GM23338 (cell line): ENCODE measurements at regions not wholly inside any gene's neighbourhood (a gene's known extent, or its start where the extent isn't known, plus 50 kb on each side); places are given as distances from the start of the nearest gene placed in this dataset.

Source experiments
- ATAC-seq: fragments of 200-7000 bp; cut with Tn5 transposase; 3 replicates; pipeline ENCODE4 v1.9.1; 2020
- DNase-seq: peaks from one replicate; pipeline ENCODE4 v3.0.0-alpha.2; 2015; ENCODE audit warnings: low spot score
- H2AFZ ChIP-seq: fragments of 200-600 bp; sonication (generic); 2 replicates; pipeline ENCODE4 v1.8.0; 2016; ENCODE audit warnings: antibody characterized with exemption, mild to moderate bottlenecking, moderate library complexity
- H3F3A ChIP-seq: fragments of 200-600 bp; sonication (generic); replicated peaks from 2 replicates; pipeline ENCODE4 v1.8.0; 2017; ENCODE audit warnings: antibody characterized with exemption, mixed run types, low read depth
- H3K27ac ChIP-seq: fragments of 200-600 bp; sonication (generic); 2 replicates; pipeline ENCODE4 v1.6.1; 2016; ENCODE audit warnings: low read depth
- H3K27me3 ChIP-seq: fragments of 200-600 bp; sonication (generic); 2 replicates; pipeline ENCODE4 v1.8.0; 2016; ENCODE audit warnings: mild to moderate bottlenecking, mixed run types, moderate library complexity; ENCODE audit not compliant: insufficient read depth
- H3K36me3 ChIP-seq: fragments of 200-600 bp; sonication (generic); 2 replicates; pipeline ENCODE4 v1.8.0; 2016; ENCODE audit warnings: mild to moderate bottlenecking; ENCODE audit not compliant: insufficient read depth
- H3K4me1 ChIP-seq: fragments of 200-600 bp; sonication (generic); 2 replicates; pipeline ENCODE4 v1.8.0; 2016; ENCODE audit warnings: mild to moderate bottlenecking, moderate library complexity; ENCODE audit not compliant: insufficient read depth
- H3K4me2 ChIP-seq: fragments of 200-600 bp; sonication (generic); 2 replicates; pipeline ENCODE4 v1.7.1; 2017; ENCODE audit warnings: mixed run types
- H3K4me3 ChIP-seq: fragments of 200-600 bp; sonication (generic); 2 replicates; pipeline ENCODE4 v1.6.1; 2016; ENCODE audit warnings: mixed run types
- H3K79me2 ChIP-seq: fragments of 200-600 bp; sonication (generic); replicated peaks from 2 replicates; pipeline ENCODE4 v1.8.0; 2017; ENCODE audit warnings: mild to moderate bottlenecking; ENCODE audit not compliant: insufficient read depth
- H3K9me2 ChIP-seq: fragments of 200-600 bp; sonication (generic); 2 replicates; pipeline ENCODE4 v1.8.0; 2017; ENCODE audit not compliant: insufficient read depth
- H4K20me1 ChIP-seq: fragments of 200-600 bp; sonication (generic); replicated peaks from 2 replicates; pipeline ENCODE4 v1.8.0; 2017; ENCODE audit warnings: mild to moderate bottlenecking; ENCODE audit not compliant: insufficient read depth
- H3K27ac Mint-ChIP-seq: 2 replicates; pipeline ENCODE4 v1.8.0; 2020; ENCODE audit warnings: inconsistent platforms, mild to moderate bottlenecking, moderate library complexity, mixed read lengths
- H3K27me3 Mint-ChIP-seq: 3 replicates; pipeline ENCODE4 v1.8.0; 2022; ENCODE audit warnings: low read depth, mild to moderate bottlenecking, moderate library complexity, mixed read lengths, inconsistent platforms; ENCODE audit not compliant: insufficient read depth, poor library complexity
- H3K36me3 Mint-ChIP-seq: 3 replicates; pipeline ENCODE4 v1.8.0; 2021; ENCODE audit warnings: low read depth, mild to moderate bottlenecking, inconsistent platforms, moderate library complexity, mixed read lengths
- H3K4me1 Mint-ChIP-seq: 3 replicates; pipeline ENCODE4 v1.8.0; 2020; ENCODE audit warnings: mild to moderate bottlenecking, inconsistent platforms, mixed read lengths
- H3K4me3 Mint-ChIP-seq: 3 replicates; pipeline ENCODE4 v1.8.0; 2021; ENCODE audit warnings: moderate library complexity, mild to moderate bottlenecking, inconsistent platforms, mixed read lengths
- H3K9me3 Mint-ChIP-seq: 3 replicates; pipeline ENCODE4 v1.8.0; 2020; ENCODE audit warnings: moderate library complexity, mild to moderate bottlenecking, inconsistent platforms, mixed read lengths
- CREB1 ChIP-seq: fragments of 250-450 bp; sonication (Bioruptor Pico); IDR thresholded peaks from 2 replicates; pipeline ENCODE4 v1.5.0; 2020; ENCODE audit warnings: low read depth, mild to moderate bottlenecking, moderate library complexity
- CTCF ChIP-seq, 2 experiments: fragments of 200-600 bp in 1 of 2; sonication (generic) in 1 of 2; conservative IDR thresholded peaks; 2 replicates each; pipeline versions ENCODE4 v1.5.1 to v1.6.1; 2016 to 2017; ENCODE audit warnings: antibody characterized with exemption in 2 of 2, low read depth in 2 of 2, mild to moderate bottlenecking in 2 of 2, moderate library complexity in 1 of 2
- ETS1 ChIP-seq: IDR thresholded peaks from 2 replicates; pipeline ENCODE4 v1.6.1; 2016; ENCODE audit warnings: antibody characterized with exemption
- EZH2 ChIP-seq: fragments of 200-600 bp; sonication (generic); IDR thresholded peaks from one replicate; pipeline ENCODE4 v1.8.0; 2017; ENCODE audit warnings: antibody characterized with exemption, mild to moderate bottlenecking, low read depth; ENCODE audit not compliant: unreplicated experiment
- EZH2phosphoT487 ChIP-seq: fragments of 200-600 bp; sonication (generic); IDR thresholded peaks from one replicate; pipeline ENCODE4 v1.8.1; 2018; ENCODE audit warnings: antibody characterized with exemption; ENCODE audit not compliant: unreplicated experiment
- JUNB ChIP-seq: IDR thresholded peaks from one replicate; pipeline ENCODE4 v1.6.1; 2016; ENCODE audit warnings: antibody characterized with exemption; ENCODE audit not compliant: unreplicated experiment
- NANOG ChIP-seq: IDR thresholded peaks from 2 replicates; pipeline ENCODE4 v1.6.1; 2016; ENCODE audit warnings: antibody characterized with exemption, borderline replicate concordance
- POLR2AphosphoS5 ChIP-seq: IDR thresholded peaks from 2 replicates; pipeline ENCODE4 v1.6.1; 2016; ENCODE audit warnings: antibody characterized with exemption, low read depth
- STAT1 ChIP-seq: IDR thresholded peaks from one replicate; pipeline ENCODE4 v1.6.1; 2016; ENCODE audit warnings: antibody characterized with exemption; ENCODE audit not compliant: unreplicated experiment
- ZNF114 ChIP-seq: fragments of 250-450 bp; sonication (Bioruptor Pico); IDR thresholded peaks from 2 replicates; pipeline ENCODE4 v1.5.0; 2020; ENCODE audit warnings: mild to moderate bottlenecking, moderate library complexity
- ZNF331 ChIP-seq: fragments of 250-450 bp; sonication (Bioruptor Pico); IDR thresholded peaks from 2 replicates; pipeline ENCODE4 v1.5.0; 2020; ENCODE audit warnings: low read depth, mild to moderate bottlenecking, moderate library complexity
- ZNF462 ChIP-seq: fragments of 250-450 bp; sonication (Bioruptor Pico); IDR thresholded peaks from 2 replicates; pipeline ENCODE4 v1.5.0; 2020; ENCODE audit warnings: mild to moderate bottlenecking, moderate library complexity
- TF ChIP-seq, protein P1 (sequence below): IDR thresholded peaks from one replicate; pipeline ENCODE4 v1.6.1; 2018; ENCODE audit warnings: antibody characterized with exemption; ENCODE audit not compliant: unreplicated experiment

DNA sequence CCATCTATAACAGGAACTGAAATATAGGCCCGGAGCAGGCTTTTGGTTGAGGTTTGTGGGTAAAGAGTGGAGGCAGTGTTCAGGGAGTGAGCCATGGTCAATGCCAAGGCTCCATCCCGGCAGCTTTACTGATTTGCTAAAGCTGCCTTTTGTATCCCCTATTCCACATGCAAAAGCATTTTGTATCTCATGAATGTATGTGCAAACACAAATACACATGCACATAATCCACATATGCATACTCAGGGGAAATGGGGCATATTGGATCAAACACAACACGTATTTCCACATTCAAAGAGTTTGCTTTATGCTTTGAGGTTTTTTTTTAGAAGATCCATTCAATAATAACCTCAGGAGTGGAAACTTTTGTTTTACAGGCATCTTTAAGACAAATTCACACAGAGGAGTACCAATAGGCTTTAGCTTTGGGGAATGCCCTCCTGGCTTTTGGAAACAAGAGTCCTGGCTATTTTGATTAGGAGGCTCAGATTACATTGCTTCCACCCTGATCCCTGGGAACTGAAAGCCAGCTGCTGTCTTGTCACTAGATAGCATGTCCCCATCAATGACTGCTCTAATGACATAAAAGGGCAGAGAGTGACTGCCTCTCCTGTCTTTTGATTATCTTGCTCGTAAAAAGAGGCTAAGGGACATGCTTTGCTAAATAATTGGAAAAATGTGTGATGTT is 263.2 kb downstream of the EN1 start:
- Mint-ChIP-seq H3K9me3 (no peaks in the 10 kb centered on the region), H3K4me3 (no peak overlapping the region), H3K27ac (no peak overlapping the region), H3K27me3 (peaks cover 2% of the 10 kb centered on the region), H3K36me3 (no peaks in the 10 kb centered on the region; the same call in 2 of the 3 replicates), H3K4me1 (peaks cover 13% of the 10 kb centered on the region)
- peak; percentile 31 for DNase-seq
- no peak overlapping the region for H2AFZ ChIP-seq
- no peaks in the 10 kb centered on the region for H3K9me2 ChIP-seq
- no peaks in the 10 kb centered on the region for H3F3A ChIP-seq
- H3K4me2 ChIP-seq, result 0 out of 2 replicates have a peak overlapping the region, but pooled peaks have one; percentile 20
- peak; percentile 59 for ATAC-seq
- no peak overlapping the region for H3K4me3 ChIP-seq
- no peaks in the 10 kb centered on the region for H3K27me3 ChIP-seq
- H3K36me3 ChIP-seq, result no peaks in the 10 kb centered on the region
- H4K20me1 ChIP-seq, result no peaks in the 10 kb centered on the region
- H3K27ac ChIP-seq, result no peak overlapping the region
- no peak for TF ChIP-seq JUNB
- no peak for TF ChIP-seq ZNF462 (CRISPR knock-in tag)
- TF ChIP-seq POLR2AphosphoS5, result no peak
- no peak for TF ChIP-seq NANOG
- TF ChIP-seq CTCF (conservative IDR thresholded peaks at IDR 0.05; ENCODE audit: low read depth in 2 of 2), result no peak
- TF ChIP-seq ZNF114 (CRISPR knock-in tag), result no peak
- TF ChIP-seq EZH2, result no peak
- TF ChIP-seq, protein P1, sequence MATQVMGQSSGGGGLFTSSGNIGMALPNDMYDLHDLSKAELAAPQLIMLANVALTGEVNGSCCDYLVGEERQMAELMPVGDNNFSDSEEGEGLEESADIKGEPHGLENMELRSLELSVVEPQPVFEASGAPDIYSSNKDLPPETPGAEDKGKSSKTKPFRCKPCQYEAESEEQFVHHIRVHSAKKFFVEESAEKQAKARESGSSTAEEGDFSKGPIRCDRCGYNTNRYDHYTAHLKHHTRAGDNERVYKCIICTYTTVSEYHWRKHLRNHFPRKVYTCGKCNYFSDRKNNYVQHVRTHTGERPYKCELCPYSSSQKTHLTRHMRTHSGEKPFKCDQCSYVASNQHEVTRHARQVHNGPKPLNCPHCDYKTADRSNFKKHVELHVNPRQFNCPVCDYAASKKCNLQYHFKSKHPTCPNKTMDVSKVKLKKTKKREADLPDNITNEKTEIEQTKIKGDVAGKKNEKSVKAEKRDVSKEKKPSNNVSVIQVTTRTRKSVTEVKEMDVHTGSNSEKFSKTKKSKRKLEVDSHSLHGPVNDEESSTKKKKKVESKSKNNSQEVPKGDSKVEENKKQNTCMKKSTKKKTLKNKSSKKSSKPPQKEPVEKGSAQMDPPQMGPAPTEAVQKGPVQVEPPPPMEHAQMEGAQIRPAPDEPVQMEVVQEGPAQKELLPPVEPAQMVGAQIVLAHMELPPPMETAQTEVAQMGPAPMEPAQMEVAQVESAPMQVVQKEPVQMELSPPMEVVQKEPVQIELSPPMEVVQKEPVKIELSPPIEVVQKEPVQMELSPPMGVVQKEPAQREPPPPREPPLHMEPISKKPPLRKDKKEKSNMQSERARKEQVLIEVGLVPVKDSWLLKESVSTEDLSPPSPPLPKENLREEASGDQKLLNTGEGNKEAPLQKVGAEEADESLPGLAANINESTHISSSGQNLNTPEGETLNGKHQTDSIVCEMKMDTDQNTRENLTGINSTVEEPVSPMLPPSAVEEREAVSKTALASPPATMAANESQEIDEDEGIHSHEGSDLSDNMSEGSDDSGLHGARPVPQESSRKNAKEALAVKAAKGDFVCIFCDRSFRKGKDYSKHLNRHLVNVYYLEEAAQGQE, result no peak
- no peak for TF ChIP-seq ETS1
- no peak for TF ChIP-seq EZH2phosphoT487
- no peak for TF ChIP-seq ZNF331 (CRISPR knock-in tag)
- TF ChIP-seq STAT1, result no peak
- TF ChIP-seq CREB1, result no peak
- H3K4me1 ChIP-seq, result peaks cover 7% of the 10 kb centered on the region; the same call in 1 of the 2 replicates
- no peaks in the 10 kb centered on the region for H3K79me2 ChIP-seq
